ENCODE measurements at regions not wholly inside any gene's neighbourhood (a gene's known extent, or its start where the extent isn't known, plus 50 kb on each side); places are given as distances from the start of the nearest gene placed in this dataset.

- Histone ChIP-seq H3K4me1 (ENCODE audit: low read depth, poor library complexity, severe bottlenecking) (peaks cover 69% of the 10 kb centered on the region), H4K20me1 (ENCODE audit: insufficient read depth) (no peaks in the 10 kb centered on the region), H3K36me3 (ENCODE audit: insufficient read depth) (no peaks in the 10 kb centered on the region), H3K27ac (no peak overlapping the region), H3K79me2 (ENCODE audit: insufficient read depth, low read depth) (no peaks in the 10 kb centered on the region), H2AFZ (ENCODE audit: low read depth) (no peak overlapping the region), H3K9ac (no peak overlapping the region), H3K4me3 (IDR thresholded peaks at IDR 0.05; ENCODE audit: insufficient read depth, low read depth, low read length) (no peak overlapping the region), H3K27me3 (ENCODE audit: insufficient read depth, low read depth) (no peaks in the 10 kb centered on the region), H3K4me2 (no peak overlapping the region)
- no peak for TF ChIP-seq CTCF (conservative IDR thresholded peaks at IDR 0.05; ENCODE audit: low read depth, low read length)
Observed at GRCh38 chr17:77879896-77880280, 78.6 kb upstream of the TNRC6C start.

- no peak for TF ChIP-seq CTCF (conservative IDR thresholded peaks at IDR 0.05; ENCODE audit: low read depth, low read length)
- no peaks in the 10 kb centered on the region for H3K27me3 ChIP-seq (ENCODE audit: insufficient read depth, low read depth)
- H3K27ac ChIP-seq, result peak overlapping the region; percentile 98
- no peaks in the 10 kb centered on the region for H3K79me2 ChIP-seq (ENCODE audit: insufficient read depth, low read depth)
- H3K36me3 ChIP-seq (ENCODE audit: insufficient read depth), result no peaks in the 10 kb centered on the region
- peak overlapping the region; percentile 90 for H3K9ac ChIP-seq
- no peaks in the 10 kb centered on the region for H4K20me1 ChIP-seq (ENCODE audit: insufficient read depth)
- H2AFZ ChIP-seq (ENCODE audit: low read depth), result peak overlapping the region; percentile 44; the same call in 1 of the 2 replicates
- H3K4me3 ChIP-seq (IDR thresholded peaks at IDR 0.05; ENCODE audit: insufficient read depth, low read depth, low read length), result no peak overlapping the region
- H3K4me2 ChIP-seq, result peak overlapping the region; percentile 100
- H3K4me1 ChIP-seq (ENCODE audit: low read depth, poor library complexity, severe bottlenecking), result peaks cover 64% of the 10 kb centered on the region
Observed at GRCh38 chr17:77880711-77881450, 77.6 kb upstream of the TNRC6C start.

- H3K4me2 ChIP-seq, result peak overlapping the region; percentile 100
- H3K27ac ChIP-seq, result peak overlapping the region; percentile 98
- H2AFZ ChIP-seq (ENCODE audit: low read depth), result peak overlapping the region; percentile 44; the same call in 1 of the 2 replicates
Observed at GRCh38 chr17:77881545-77881944, 77.0 kb upstream of the TNRC6C start.

GRCh38 chr17:77882040-77882439, 76.5 kb upstream of the TNRC6C start:
- H2AFZ ChIP-seq (ENCODE audit: low read depth), result peak overlapping the region; percentile 60; the same call in 1 of the 2 replicates
- H3K27ac ChIP-seq, result peak overlapping the region; percentile 98
- H3K79me2 ChIP-seq (ENCODE audit: insufficient read depth, low read depth), result no peaks in the 10 kb centered on the region
- H3K4me1 ChIP-seq (ENCODE audit: low read depth, poor library complexity, severe bottlenecking), result peaks cover 68% of the 10 kb centered on the region
- H3K4me3 ChIP-seq (IDR thresholded peaks at IDR 0.05; ENCODE audit: insufficient read depth, low read depth, low read length), result no peak overlapping the region
- H3K36me3 ChIP-seq (ENCODE audit: insufficient read depth), result no peaks in the 10 kb centered on the region
- H3K9ac ChIP-seq, result peak overlapping the region; percentile 90
- no peaks in the 10 kb centered on the region for H4K20me1 ChIP-seq (ENCODE audit: insufficient read depth)
- TF ChIP-seq CTCF (conservative IDR thresholded peaks at IDR 0.05; ENCODE audit: low read depth, low read length), result no peak
- H3K4me2 ChIP-seq, result peak overlapping the region; percentile 100
- H3K27me3 ChIP-seq (ENCODE audit: insufficient read depth, low read depth), result no peaks in the 10 kb centered on the region

More at GRCh38 chr17:77881545-77881944, 77.0 kb upstream of the TNRC6C start:
- H3K9ac ChIP-seq, result peak overlapping the region; percentile 90
- no peak overlapping the region for H3K4me3 ChIP-seq (IDR thresholded peaks at IDR 0.05; ENCODE audit: insufficient read depth, low read depth, low read length)
- no peaks in the 10 kb centered on the region for H3K79me2 ChIP-seq (ENCODE audit: insufficient read depth, low read depth)
- TF ChIP-seq CTCF (conservative IDR thresholded peaks at IDR 0.05; ENCODE audit: low read depth, low read length), result no peak
- no peaks in the 10 kb centered on the region for H4K20me1 ChIP-seq (ENCODE audit: insufficient read depth)
- no peaks in the 10 kb centered on the region for H3K27me3 ChIP-seq (ENCODE audit: insufficient read depth, low read depth)
- H3K36me3 ChIP-seq (ENCODE audit: insufficient read depth), result no peaks in the 10 kb centered on the region
- peaks cover 64% of the 10 kb centered on the region for H3K4me1 ChIP-seq (ENCODE audit: low read depth, poor library complexity, severe bottlenecking)
